Esophagus squamous epithelium (tissue), 5 donors: ENCODE measurements at regions not wholly inside any gene's neighbourhood (a gene's known extent, or its start where the extent isn't known, plus 50 kb on each side); places are given as distances from the start of the nearest gene placed in this dataset.

Source experiments
- DNase-seq: peaks from one replicate; lab custom pipeline; 2025; lab: John Stamatoyannopoulos, UW
- H3K27ac ChIP-seq, 4 donors: fragments of 200-600 bp; sonication (generic); one replicate each; pipeline ENCODE4 v1.5.1; 2016 to 2019; ENCODE audit warnings: mild to moderate bottlenecking in 1 of 4
- H3K27me3 ChIP-seq, 4 donors: fragments of 200-600 bp; sonication (generic); 1 replicate in 3 of 4; 2 replicates in 1 of 4; pipeline versions ENCODE4 v1.5.1 to v1.6.0; 2017 to 2021; ENCODE audit warnings: antibody characterized with exemption in 1 of 4
- H3K36me3 ChIP-seq, 3 donors: fragments of 200-600 bp; sonication (generic); one replicate each; pipeline ENCODE4 v1.5.1; 2016 to 2019
- H3K4me1 ChIP-seq, 3 donors: fragments of 200-600 bp; sonication (generic); one replicate each; pipeline ENCODE4 v1.5.1; 2017 to 2019
- H3K4me3 ChIP-seq, 4 donors: fragments of 200-600 bp; sonication (generic); 1 replicate in 3 of 4; 2 replicates in 1 of 4; pipeline ENCODE4 v1.5.1; 2016 to 2019; ENCODE audit warnings: mild to moderate bottlenecking in 2 of 4, moderate library complexity in 1 of 4
- H3K9me3 ChIP-seq, 3 donors: fragments of 200-600 bp; sonication (generic); one replicate each; pipeline ENCODE4 v1.5.1; 2016 to 2019
- POLR2A ChIP-seq, 4 donors: fragments of 450-650 bp; IDR thresholded peaks; one replicate each; pipeline ENCODE4 v1.6.1; 2017; ENCODE audit warnings: antibody characterized with exemption in 4 of 4, mild to moderate bottlenecking in 4 of 4, moderate library complexity in 3 of 4
- WGBS, 2 donors: methylation state at CpG; one replicate each; pipeline ENCODE4 v1.1.5; 2018; 5-methylcytosine and 5-hydroxymethylcytosine counted together
- intact Hi-C: fragments of 100-400 bp; cut with DNase I; formaldehyde crosslinking; loops from one replicate; pipeline ENCODE4 v1.15.0; 2022
- TF ChIP-seq, protein P1 (sequence below), 6 experiments: fragments of 450-650 bp in 4 of 6; fragments of 200-600 bp in 2 of 6; sonication (generic) in 2 of 6; IDR thresholded peaks; one replicate each; pipeline ENCODE4 v1.5.1; 2016 to 2019; ENCODE audit warnings: antibody characterized with exemption in 6 of 6, mild to moderate bottlenecking in 4 of 6, moderate library complexity in 4 of 6
- donor health status: DM: yes; HTN: yes; CAD: no.

GRCh38 chr19:57004418-57004817 lies 115.4 kb upstream of the USP29 start:
- Histone ChIP-seq H3K27me3 (no peaks in the 10 kb centered on the region), H3K27ac (no peak overlapping the region), H3K9me3 (peaks cover 0 to 50% (median 3%) of the 10 kb centered on the region in 3 donors), H3K36me3 (no peaks in the 10 kb centered on the region), H3K4me3 (no peak overlapping the region), H3K4me1 (no peaks in the 10 kb centered on the region)
- 77 to 87% methylated on average over 11 to 13 of the region's 13 CpGs for WGBS, 2 donors
- no peak for TF ChIP-seq POLR2A (IDR thresholded peaks at IDR 0.05)
- TF ChIP-seq, protein P1, sequence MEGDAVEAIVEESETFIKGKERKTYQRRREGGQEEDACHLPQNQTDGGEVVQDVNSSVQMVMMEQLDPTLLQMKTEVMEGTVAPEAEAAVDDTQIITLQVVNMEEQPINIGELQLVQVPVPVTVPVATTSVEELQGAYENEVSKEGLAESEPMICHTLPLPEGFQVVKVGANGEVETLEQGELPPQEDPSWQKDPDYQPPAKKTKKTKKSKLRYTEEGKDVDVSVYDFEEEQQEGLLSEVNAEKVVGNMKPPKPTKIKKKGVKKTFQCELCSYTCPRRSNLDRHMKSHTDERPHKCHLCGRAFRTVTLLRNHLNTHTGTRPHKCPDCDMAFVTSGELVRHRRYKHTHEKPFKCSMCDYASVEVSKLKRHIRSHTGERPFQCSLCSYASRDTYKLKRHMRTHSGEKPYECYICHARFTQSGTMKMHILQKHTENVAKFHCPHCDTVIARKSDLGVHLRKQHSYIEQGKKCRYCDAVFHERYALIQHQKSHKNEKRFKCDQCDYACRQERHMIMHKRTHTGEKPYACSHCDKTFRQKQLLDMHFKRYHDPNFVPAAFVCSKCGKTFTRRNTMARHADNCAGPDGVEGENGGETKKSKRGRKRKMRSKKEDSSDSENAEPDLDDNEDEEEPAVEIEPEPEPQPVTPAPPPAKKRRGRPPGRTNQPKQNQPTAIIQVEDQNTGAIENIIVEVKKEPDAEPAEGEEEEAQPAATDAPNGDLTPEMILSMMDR (IDR thresholded peaks at IDR 0.05), result no peak
- intact Hi-C loops, result no loop called here
- DNase-seq, result no peak

DNA sequence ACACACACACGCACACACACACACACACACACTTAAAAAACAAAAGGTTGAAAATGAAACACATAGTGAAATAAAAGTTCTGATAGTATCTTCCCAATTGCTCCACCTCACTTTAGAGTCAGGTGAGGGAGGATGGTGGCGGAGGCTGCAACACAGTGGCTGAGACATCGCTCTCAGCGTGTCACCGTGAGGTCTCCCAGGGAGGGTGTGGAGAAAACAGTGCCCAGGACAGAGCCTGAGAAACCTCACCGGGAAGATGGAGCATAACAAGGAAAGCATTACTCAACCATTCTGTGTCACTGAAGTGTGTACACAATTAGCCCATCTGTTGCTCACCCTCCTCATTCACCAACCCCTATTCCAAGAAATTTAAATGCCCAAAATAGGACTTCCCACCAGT lies 111.4 kb upstream of the USP29 start:
- no peak overlapping the region for H3K4me3 ChIP-seq
- peaks cover 0 to 40% (median 3%) of the 10 kb centered on the region in 3 donors for H3K9me3 ChIP-seq
- H3K4me1 ChIP-seq, result no peaks in the 10 kb centered on the region
- TF ChIP-seq POLR2A (IDR thresholded peaks at IDR 0.05), result no peak
- TF ChIP-seq, protein P1 (IDR thresholded peaks at IDR 0.05), result no peak
- WGBS, 2 donors, result 71 to 77% methylated on average over 5 to 6 of the region's 6 CpGs
- no peak overlapping the region for H3K27ac ChIP-seq
- DNase-seq, result no peak
- H3K27me3 ChIP-seq, result no peaks in the 10 kb centered on the region
- H3K36me3 ChIP-seq, result no peaks in the 10 kb centered on the region
- intact Hi-C loops, result no loop called here

GRCh38 chr19:57010541-57010940 lies 109.2 kb upstream of the USP29 start:
- DNase-seq, result no peak
- Histone ChIP-seq H3K4me1 (no peaks in the 10 kb centered on the region), H3K9me3 (peaks cover 0 to 50% (median 5%) of the 10 kb centered on the region in 3 donors), H3K4me3 (no peak overlapping the region), H3K36me3 (no peaks in the 10 kb centered on the region), H3K27ac (no peak overlapping the region), H3K27me3 (no peaks in the 10 kb centered on the region)
- TF ChIP-seq POLR2A (IDR thresholded peaks at IDR 0.05), result no peak
- TF ChIP-seq, protein P1 (IDR thresholded peaks at IDR 0.05), result no peak
- 47 to 72% methylated on average over 6 to 14 of the region's 16 CpGs for WGBS, 2 donors
- intact Hi-C loops, result no loop called here

- no peak for DNase-seq
- Histone ChIP-seq H3K9me3 (peaks cover 0 to 45% (median 5%) of the 10 kb centered on the region in 3 donors), H3K4me3 (no peak overlapping the region), H3K36me3 (no peaks in the 10 kb centered on the region), H3K27me3 (no peaks in the 10 kb centered on the region), H3K4me1 (no peaks in the 10 kb centered on the region), H3K27ac (no peak overlapping the region)
- intact Hi-C loops, result no loop called here
- no peak for TF ChIP-seq POLR2A (IDR thresholded peaks at IDR 0.05)
- TF ChIP-seq, protein P1 (IDR thresholded peaks at IDR 0.05), result no peak
- 90 to 91% methylated on average over 17 to 27 of the region's 27 CpGs for WGBS, 2 donors
Measured at GRCh38 chr19:57016076-57016475, 103.7 kb upstream of the USP29 start.

DNA sequence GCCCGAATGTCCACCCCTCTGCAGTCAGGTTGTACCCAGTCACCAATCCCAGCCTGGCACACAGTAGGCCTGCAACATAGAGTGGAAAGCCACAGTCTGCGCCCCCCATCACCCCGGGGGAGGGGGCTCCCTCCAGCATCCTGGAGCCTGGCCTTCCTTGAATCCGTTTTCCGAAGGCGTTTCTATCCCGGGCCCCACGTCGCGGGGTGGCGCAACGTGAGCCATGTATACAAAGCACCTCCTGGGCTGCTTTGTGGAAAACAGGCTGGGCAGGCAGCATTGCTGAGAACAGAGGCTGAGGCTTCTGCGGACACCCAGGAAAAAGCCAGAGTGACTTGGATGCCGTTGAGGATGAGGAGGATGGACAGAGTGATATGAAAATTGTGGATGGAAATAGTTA lies 103.3 kb upstream of the USP29 start:
- no peak for DNase-seq
- Histone ChIP-seq H3K4me3 (no peak overlapping the region), H3K27ac (no peak overlapping the region), H3K4me1 (no peaks in the 10 kb centered on the region), H3K36me3 (no peaks in the 10 kb centered on the region), H3K9me3 (peaks cover 0 to 45% (median 5%) of the 10 kb centered on the region in 3 donors), H3K27me3 (no peaks in the 10 kb centered on the region)
- intact Hi-C loops, result no loop called here
- TF ChIP-seq, protein P1 (IDR thresholded peaks at IDR 0.05), result no peak
- no peak for TF ChIP-seq POLR2A (IDR thresholded peaks at IDR 0.05)
- 70 to 82% methylated on average over 2 of the region's 14 CpGs for WGBS, 2 donors
